ENCODE measurements at regions not wholly inside any gene's neighbourhood (a gene's known extent, or its start where the extent isn't known, plus 50 kb on each side); places are given as distances from the start of the nearest gene placed in this dataset.

GRCh38 chr12:66837311-66837627 lies 158.4 kb upstream of the GRIP1 start:
- no peak for ATAC-seq (ENCODE audit: poor library complexity)
- H3K27me3 ChIP-seq (ENCODE audit: control insufficient read depth in 1 of 2, insufficient read depth in 2 of 2, low read length in 2 of 2): no peaks in the 10 kb centered on the region
- H3K9me3 ChIP-seq (ENCODE audit: control insufficient read depth in 1 of 2, insufficient read depth in 1 of 2, low read length in 2 of 2): no peaks in the 10 kb centered on the region
- POLR2A ChIA-PET: no interaction called here
- H3K27ac Mint-ChIP-seq: no peak overlapping the region
- H3K4me1 Mint-ChIP-seq (ENCODE audit: low read depth): peaks cover 6% of the 10 kb centered on the region
- H3K27ac ChIP-seq (ENCODE audit: low read depth in 1 of 2, low read length in 2 of 2): no peak overlapping the region
- CTCF ChIA-PET: no interaction called here
- intact Hi-C loops (cut with DNase I, micrococcal nuclease): no loop called here
- TF ChIP-seq CTCF (IDR thresholded peaks at IDR 0.05): no peak
- no peaks in the 10 kb centered on the region for H3K4me1 ChIP-seq (ENCODE audit: insufficient read depth, low read length)
- no peaks in the 10 kb centered on the region for H3K36me3 ChIP-seq (ENCODE audit: insufficient read depth, low read length)
- no peaks in the 10 kb centered on the region for H3K27me3 Mint-ChIP-seq
- no peak overlapping the region for H3K4me3 Mint-ChIP-seq
- no peak overlapping the region for H3K4me3 ChIP-seq (ENCODE audit: low read length)
- no peaks in the 10 kb centered on the region for H3K9me3 Mint-ChIP-seq
- H3K36me3 Mint-ChIP-seq (ENCODE audit: low read depth): no peaks in the 10 kb centered on the region
- no peak for DNase-seq

GRCh38 chr12:66838366-66838765 lies 159.5 kb upstream of the GRIP1 start:
- H3K9me3 ChIP-seq (ENCODE audit: control insufficient read depth in 1 of 2, insufficient read depth in 1 of 2, low read length in 2 of 2): no peaks in the 10 kb centered on the region
- CTCF ChIA-PET: no interaction called here
- no peaks in the 10 kb centered on the region for H3K27me3 ChIP-seq (ENCODE audit: control insufficient read depth in 1 of 2, insufficient read depth in 2 of 2, low read length in 2 of 2)
- no peak overlapping the region for H3K4me3 ChIP-seq (ENCODE audit: low read length)
- no peaks in the 10 kb centered on the region for H3K4me1 ChIP-seq (ENCODE audit: insufficient read depth, low read length)
- H3K36me3 Mint-ChIP-seq (ENCODE audit: low read depth): no peaks in the 10 kb centered on the region
- no peaks in the 10 kb centered on the region for H3K27me3 Mint-ChIP-seq
- H3K36me3 ChIP-seq (ENCODE audit: insufficient read depth, low read length): no peaks in the 10 kb centered on the region
- H3K4me3 Mint-ChIP-seq: no peak overlapping the region
- no peak overlapping the region for H3K27ac Mint-ChIP-seq
- no peak for TF ChIP-seq CTCF (IDR thresholded peaks at IDR 0.05)
- POLR2A ChIA-PET: no interaction called here
- DNase-seq (no peak), ATAC-seq (ENCODE audit: poor library complexity) (no peak)
- no peaks in the 10 kb centered on the region for H3K4me1 Mint-ChIP-seq (ENCODE audit: low read depth)
- H3K27ac ChIP-seq (ENCODE audit: low read depth in 1 of 2, low read length in 2 of 2): no peak overlapping the region
- intact Hi-C loops (cut with DNase I, micrococcal nuclease): no loop called here
- H3K9me3 Mint-ChIP-seq: no peaks in the 10 kb centered on the region

GRCh38 chr12:66848967-66849366 lies 170.1 kb upstream of the GRIP1 start:
- Mint-ChIP-seq H3K9me3 (no peaks in the 10 kb centered on the region), H3K4me3 (no peak overlapping the region), H3K36me3 (ENCODE audit: low read depth) (no peaks in the 10 kb centered on the region), H3K27ac (no peak overlapping the region), H3K4me1 (ENCODE audit: low read depth) (no peaks in the 10 kb centered on the region), H3K27me3 (peaks cover 4% of the 10 kb centered on the region)
- ATAC-seq (ENCODE audit: poor library complexity): no peak
- no peak for DNase-seq
- Histone ChIP-seq H3K4me3 (ENCODE audit: low read length) (no peak overlapping the region), H3K27me3 (ENCODE audit: control insufficient read depth in 1 of 2, insufficient read depth in 2 of 2, low read length in 2 of 2) (no peaks in the 10 kb centered on the region), H3K36me3 (ENCODE audit: insufficient read depth, low read length) (no peaks in the 10 kb centered on the region), H3K9me3 (ENCODE audit: control insufficient read depth in 1 of 2, insufficient read depth in 1 of 2, low read length in 2 of 2) (no peaks in the 10 kb centered on the region), H3K4me1 (ENCODE audit: insufficient read depth, low read length) (no peaks in the 10 kb centered on the region), H3K27ac (ENCODE audit: low read depth in 1 of 2, low read length in 2 of 2) (no peak overlapping the region)
- intact Hi-C loops (cut with DNase I, micrococcal nuclease): no loop called here
- ChIA-PET CTCF (no interaction called here), POLR2A (no interaction called here)
- no peak for TF ChIP-seq CTCF (IDR thresholded peaks at IDR 0.05)
